HuH-7 (cell line): ENCODE measurements at regions not wholly inside any gene's neighbourhood (a gene's known extent, or its start where the extent isn't known, plus 50 kb on each side); places are given as distances from the start of the nearest gene placed in this dataset.
"Not testable (repeated sequence)": the region's sequence is repeated elsewhere in the genome, so short reads cannot be mapped to it uniquely, and the experiment has no call there.

Source experiments
- DNase-seq: peaks from one replicate; pipeline ENCODE4 v3.0.0; 2011; ENCODE audit warnings: low spot score

DNA sequence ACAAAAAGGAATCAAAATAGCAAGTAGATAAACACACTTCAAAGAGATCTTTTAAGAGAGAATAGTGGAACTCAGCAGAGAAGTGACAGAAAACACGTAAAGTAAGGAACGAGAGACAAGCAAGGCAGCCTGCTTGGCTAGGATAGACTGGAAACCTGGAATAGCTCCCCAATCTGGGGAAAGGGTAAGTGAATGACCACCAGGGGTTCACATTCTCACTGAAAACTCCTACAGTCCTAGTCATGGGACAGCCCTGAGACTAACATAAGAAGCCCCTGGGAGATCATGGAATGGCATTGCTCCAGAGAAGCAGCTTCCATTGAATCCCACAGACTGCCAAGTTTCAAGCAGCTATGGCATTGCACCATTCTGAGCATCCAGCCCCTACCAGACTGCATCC, 363.6 kb upstream of the ARPP21 start:
- DNase-seq = no peak

DNA sequence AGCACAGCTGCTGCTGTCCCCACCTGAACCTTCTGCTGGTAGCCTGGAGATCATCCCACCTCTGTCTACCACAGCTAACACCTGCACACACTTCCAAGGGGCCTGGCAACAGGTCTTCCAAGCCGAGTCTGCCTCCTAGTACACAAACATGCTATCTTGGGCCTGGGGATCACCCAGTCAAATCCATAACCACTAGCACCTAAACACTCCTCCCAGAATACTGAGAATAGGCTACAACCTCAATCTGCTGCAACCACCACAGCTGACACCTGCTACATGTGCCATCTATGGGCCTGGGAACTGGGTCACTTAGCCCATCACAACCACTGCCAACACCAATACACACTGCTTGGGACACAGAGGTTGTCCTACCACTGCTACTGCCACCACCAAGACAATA, 362.8 kb upstream of the ARPP21 start:
- DNase-seq = no peak

- no peak for DNase-seq
These were observed 347.7 kb upstream of the ARPP21 start for GRCh38 chr3:35291471-35292236.

DNA sequence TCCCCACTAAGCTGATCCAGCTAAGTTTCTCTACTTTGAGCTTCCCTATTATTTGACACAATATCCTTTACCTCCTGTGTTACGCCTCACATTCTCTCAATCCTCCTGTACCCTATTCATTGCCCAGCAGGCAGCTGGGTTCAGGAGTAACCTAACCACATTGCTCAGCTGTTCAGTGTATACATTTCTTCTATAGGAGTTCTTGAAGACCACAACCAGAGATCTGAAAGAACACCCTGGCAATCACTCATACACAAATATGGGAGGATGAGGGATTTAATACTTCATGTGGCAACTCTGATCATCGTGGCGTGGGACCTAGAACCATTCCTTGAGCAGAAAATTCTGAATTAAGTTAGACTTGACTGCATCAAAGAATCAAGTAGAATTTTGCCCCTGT, 346.8 kb upstream of the ARPP21 start:
- no peak for DNase-seq

DNA sequence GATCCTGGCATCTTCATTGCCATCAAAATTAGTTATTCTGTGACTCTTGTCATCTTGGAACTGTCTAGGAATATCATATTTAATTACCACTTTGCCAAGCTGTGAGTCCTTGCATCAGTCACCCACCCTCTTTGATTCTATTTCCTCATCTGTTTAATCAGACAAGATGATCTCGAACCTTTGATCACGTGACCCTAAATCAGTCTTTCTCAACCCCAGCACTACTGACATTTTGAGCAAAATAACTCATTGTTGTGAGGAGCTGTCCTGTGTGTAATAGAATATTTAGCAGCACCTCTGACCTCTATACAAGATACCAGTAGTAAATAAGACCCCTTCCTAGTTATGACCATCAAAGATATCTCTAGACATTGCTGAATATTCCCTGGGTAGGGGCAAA, 343.4 kb upstream of the ARPP21 start:
- DNase-seq = no peak

GRCh38 chr3:35296533-35296932, 342.8 kb upstream of the ARPP21 start:
- no peak for DNase-seq

GRCh38 chr3:35296944-35297343, 342.4 kb upstream of the ARPP21 start:
- DNase-seq = not testable (repeated sequence)

DNA sequence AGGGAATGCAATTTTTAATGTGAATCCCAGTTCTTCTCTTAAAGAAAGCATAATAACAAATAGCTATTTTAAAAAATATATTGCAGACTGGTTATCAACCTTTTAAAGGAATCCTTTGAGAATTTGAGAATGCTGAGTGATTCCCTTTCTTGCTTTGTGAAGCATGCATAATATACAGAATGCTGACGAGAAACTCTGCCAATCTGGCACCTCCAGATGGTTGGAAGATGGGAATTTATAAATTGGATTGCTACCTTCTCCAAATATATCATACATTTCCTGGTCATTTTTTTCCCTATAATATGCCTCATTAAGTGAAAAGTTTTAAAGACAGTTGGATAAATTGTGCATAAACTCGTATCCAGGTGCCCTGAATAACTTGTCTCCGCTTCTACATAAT, 333.9 kb upstream of the ARPP21 start:
- no peak for DNase-seq

- DNase-seq = no peak
These were observed 332.0 kb upstream of the ARPP21 start for GRCh38 chr3:35307296-35307695.

- DNase-seq = not testable (repeated sequence)
These were observed 322.5 kb upstream of the ARPP21 start for GRCh38 chr3:35316841-35317240.

- DNase-seq = no peak
These were observed 318.5 kb upstream of the ARPP21 start for GRCh38 chr3:35320646-35321407.

- DNase-seq = no peak
These were observed 317.3 kb upstream of the ARPP21 start for GRCh38 chr3:35322070-35322469.

GRCh38 chr3:35335703-35336102, 303.6 kb upstream of the ARPP21 start:
- DNase-seq = no peak

- no peak for DNase-seq
These were observed 302.7 kb upstream of the ARPP21 start for GRCh38 chr3:35336601-35337000.

DNA sequence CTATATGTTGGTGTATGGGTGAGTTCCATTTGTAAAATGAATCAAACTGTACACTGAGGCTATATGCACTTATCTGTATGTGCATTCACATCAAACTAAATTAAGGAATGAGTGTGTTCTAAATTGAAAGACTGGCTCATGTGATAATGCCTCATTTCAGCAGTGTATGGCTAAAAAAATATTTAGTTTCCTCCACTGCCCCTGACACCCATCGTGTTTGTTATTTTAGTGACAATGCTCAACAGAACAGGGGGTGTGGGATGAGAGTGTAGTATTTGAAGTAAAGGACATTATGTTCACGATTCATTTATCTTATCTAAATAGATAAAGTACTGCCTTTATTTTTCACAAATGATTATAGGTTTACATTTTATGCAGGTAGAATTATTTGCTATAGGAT, 301.1 kb upstream of the ARPP21 start:
- DNase-seq = no peak

- no peak for DNase-seq
These were observed 259.1 kb upstream of the ARPP21 start for GRCh38 chr3:35380196-35380595.

DNA sequence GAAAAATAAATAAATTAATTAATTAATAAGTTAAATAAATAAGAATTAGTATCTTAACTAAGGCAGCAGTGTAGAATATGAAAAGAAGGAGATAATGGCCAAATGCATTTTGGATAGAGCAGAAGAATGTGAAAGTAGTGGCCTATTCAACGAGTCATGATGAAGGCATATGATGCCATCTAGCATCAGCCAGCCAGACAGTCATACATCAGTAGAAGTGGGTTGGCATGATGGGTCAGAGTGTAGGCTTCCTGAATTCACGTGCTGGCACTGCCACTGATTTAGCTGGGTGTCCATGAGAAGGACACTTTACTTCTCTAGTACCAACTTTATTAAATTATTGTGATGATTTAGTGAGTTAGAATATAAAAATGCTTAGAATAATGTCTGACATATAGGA, 256.1 kb upstream of the ARPP21 start:
- no peak for DNase-seq

DNA sequence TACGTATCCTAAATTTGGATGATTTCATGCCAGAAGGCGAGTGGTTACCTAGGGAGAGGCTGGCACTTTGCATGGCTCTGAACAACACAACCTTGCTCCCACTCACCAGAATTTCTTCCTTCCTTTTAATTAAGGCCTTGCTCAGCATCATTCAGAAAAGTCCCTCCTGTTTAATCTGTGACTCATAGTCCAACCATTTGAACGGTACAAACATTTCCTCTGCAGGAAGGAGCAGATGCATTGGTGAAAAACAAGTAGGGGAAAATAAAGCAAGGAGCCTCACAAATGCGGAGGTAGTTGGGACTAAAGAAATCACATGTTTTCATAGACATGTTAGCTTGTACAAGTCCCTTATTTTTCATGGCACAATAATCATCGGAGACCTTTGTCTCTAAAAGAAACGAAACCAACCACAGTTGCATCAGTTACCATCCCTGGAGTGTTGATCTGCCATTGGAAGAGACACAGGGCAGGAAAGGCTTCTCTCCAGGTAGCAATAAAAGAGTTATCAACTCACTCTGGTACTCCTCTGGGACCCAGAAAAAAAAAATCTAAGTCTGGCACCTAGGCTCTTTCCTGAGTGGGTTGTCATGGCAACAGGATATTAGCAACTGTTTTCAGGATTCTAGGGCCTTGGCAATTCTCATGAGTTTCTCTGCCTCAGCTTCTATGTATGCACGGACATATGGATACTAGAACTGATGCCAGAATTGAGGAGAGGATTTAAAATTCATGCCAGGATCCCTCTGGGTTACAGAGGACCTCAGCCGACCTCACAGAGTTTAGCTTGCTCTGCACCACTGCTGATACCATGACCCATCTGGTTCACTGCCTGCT, 255.4 kb upstream of the ARPP21 start:
- DNase-seq = no peak

DNA sequence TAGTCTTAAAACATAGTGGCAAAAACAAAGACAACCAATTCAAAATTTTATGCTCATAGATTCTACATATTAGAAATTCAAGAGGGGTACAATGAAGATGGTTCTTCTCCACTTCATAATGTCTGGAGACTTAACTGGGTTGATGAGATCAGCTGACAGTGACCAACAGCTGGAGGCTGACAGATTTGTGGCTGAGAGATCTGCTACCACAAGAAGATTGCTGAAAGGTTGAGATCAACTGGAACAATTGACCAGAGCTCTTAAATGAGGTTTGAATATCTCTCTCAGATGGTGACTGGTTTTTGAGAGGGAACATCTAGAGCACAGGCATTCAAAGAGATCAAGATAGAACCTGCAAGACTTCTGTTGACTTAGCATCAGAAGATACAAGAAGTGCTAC, 254.1 kb upstream of the ARPP21 start:
- DNase-seq = no peak

DNA sequence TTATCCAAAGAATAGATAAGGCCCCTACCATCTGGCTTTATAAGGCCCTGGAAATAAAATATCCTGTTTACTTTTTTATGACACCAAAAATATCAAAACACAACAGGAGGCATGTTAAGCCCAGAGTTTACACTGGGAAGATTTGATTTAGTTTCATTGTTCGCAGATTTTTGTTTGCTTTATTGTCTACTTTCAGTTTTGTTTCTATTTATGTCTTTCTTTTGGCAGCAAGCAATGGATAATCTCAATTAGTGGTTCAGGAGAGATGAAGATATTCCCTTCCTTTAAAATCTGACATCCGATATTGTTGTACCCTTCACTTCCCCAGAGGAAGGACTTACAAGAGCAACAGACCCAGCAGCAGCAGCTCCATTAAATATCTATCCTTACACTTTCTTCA, 249.4 kb upstream of the ARPP21 start:
- no peak for DNase-seq

- DNase-seq = no peak
These were observed 247.1 kb upstream of the ARPP21 start for GRCh38 chr3:35392187-35392586.

DNA sequence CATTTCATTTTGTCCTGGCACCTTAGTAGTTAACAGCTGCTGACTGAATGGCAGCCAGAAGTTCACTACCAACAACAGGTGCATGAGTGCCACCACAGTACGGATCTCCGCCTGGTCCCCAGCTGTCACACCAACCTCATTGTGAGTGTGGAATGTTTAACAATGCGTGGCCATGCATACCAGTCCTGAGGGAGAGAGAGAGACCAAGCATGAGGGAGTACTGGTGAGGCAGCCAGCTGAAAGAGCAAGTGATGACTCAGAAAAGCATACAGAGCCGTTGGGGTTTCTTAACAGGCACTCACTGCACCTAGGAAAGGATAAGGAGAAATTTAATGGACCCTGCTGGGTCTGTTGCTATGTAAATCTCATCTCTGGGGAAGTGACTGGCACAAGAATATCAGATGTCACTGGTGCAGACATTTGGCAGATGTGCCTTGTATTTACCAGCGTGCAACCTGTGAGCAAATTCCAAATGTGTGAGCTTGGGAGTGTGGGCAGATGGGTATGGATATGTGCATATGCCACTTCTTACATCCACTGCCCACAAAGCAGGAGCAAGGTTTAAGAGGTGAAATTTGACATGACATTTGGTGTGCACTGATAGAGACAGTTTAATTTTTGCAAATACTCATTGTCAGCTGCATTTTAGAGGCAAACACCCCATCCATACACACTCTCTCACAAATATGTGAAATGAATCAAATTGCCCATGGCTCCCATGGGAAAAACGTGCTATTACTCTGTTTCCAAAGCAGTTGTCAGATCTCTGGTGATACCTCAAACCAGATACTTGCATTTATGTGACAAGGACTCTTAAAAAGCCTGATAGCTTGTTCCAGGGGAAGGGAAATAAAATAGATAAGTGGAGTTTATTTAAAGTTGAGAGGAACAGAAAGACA, 245.2 kb upstream of the ARPP21 start:
- no peak for DNase-seq
